ENCODE measurements at regions not wholly inside any gene's neighbourhood (a gene's known extent, or its start where the extent isn't known, plus 50 kb on each side); places are given as distances from the start of the nearest gene placed in this dataset.

DNA sequence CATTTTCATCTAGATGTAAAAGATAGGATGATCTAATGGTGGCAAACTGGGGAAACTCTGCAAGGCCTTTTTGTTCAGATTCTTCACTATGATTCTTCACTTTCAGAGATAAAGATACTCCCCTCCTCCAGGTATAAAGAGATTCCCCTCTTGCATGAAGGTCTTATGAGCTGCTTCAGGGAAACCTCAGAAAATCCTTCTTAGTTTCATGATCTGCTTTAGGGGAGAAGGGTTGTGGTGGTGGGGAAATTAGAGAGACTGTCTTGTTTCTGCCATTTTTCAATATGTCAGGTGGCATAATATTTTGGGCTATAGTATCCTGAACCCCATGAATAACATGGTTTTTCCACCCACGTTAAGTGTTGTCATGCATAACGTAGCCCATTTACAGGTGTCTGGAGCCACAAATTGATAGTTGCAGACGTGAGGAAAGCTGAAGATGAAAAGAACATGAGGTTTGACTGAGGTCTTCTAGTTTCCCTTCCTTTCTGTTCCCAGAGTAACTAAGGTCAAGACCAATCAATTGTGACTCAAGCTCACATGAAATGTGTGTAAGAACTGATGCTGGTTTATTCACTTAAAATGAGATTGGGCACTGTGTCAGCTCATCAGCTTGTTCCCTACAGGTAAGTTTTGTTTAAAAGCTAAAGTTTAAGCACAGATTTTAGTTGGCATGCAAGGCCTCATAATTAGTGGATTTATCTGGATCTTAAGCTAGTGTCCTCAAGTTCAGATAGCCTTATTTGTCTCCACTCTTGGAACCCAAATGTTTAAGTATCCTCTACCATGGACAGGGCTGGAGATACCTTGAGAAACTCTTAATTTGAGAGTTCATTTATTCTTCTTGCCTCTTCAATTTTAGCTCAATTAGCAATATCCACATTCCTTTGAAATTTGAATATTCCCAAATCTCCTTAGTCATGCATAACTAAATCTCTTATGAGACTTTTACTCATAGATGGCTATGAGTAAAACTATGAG is 304.5 kb upstream of the FANCL start:
- ATAC-seq (no peak), DNase-seq (no peak)
- Histone ChIP-seq H3K27ac (no peak overlapping the region), H3K4me3 (no peak overlapping the region), H3K36me3 (ENCODE audit: insufficient read depth in 1 of 2, low read depth in 1 of 2) (no peaks in the 10 kb centered on the region), H3K4me1 (no peaks in the 10 kb centered on the region), H3K9me3 (no peaks in the 10 kb centered on the region), H3K27me3 (ENCODE audit: insufficient read depth in 3 of 3, low read length in 2 of 3) (no peaks in the 10 kb centered on the region)
- TF ChIP-seq CTCF (IDR thresholded peaks at IDR 0.05) = no peak
- 73 to 79% (median 78%) methylated on average over 3 of the region's 3 CpGs for WGBS, 3 donors
- intact Hi-C loops (cut with DNase I) = no loop called here

DNA sequence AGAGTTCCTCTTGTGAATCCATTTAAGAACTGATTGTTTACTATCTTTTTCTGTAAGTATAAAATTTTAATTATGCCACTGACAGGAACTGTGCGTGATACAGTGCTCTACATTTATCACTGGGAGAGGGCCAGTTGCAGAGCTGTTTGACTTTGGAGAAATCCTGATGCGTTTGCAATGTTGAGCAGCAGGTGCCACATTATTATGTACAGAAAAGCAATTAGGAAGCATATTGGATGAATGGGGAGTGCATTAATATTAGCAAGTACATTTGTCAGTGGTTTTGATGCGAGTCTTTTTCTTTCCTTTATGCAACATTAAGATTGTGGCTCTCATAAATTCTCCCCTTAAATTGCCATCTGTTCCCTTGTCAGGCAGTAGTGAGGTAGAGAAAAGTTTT is 302.3 kb upstream of the FANCL start:
- WGBS, 3 donors = 46 to 59% (median 52%) methylated on average over 3 of the region's 3 CpGs
- H3K4me1 ChIP-seq = no peaks in the 10 kb centered on the region
- H3K36me3 ChIP-seq (ENCODE audit: insufficient read depth in 1 of 2, low read depth in 1 of 2) = no peaks in the 10 kb centered on the region
- no peak for ATAC-seq
- no peak overlapping the region for H3K27ac ChIP-seq
- H3K4me3 ChIP-seq = no peak overlapping the region
- H3K9me3 ChIP-seq = no peaks in the 10 kb centered on the region
- no peaks in the 10 kb centered on the region for H3K27me3 ChIP-seq (ENCODE audit: insufficient read depth in 3 of 3, low read length in 2 of 3)
- intact Hi-C loops (cut with DNase I) = no loop called here
- no peak for TF ChIP-seq CTCF (IDR thresholded peaks at IDR 0.05)
- no peak for DNase-seq

- Histone ChIP-seq H3K27ac (no peak overlapping the region), H3K4me3 (no peak overlapping the region), H3K4me1 (no peaks in the 10 kb centered on the region), H3K36me3 (ENCODE audit: insufficient read depth in 1 of 2, low read depth in 1 of 2) (no peaks in the 10 kb centered on the region), H3K9me3 (no peaks in the 10 kb centered on the region), H3K27me3 (ENCODE audit: insufficient read depth in 3 of 3, low read length in 2 of 3) (no peaks in the 10 kb centered on the region)
- TF ChIP-seq CTCF (IDR thresholded peaks at IDR 0.05) = no peak
- no peak for DNase-seq
- intact Hi-C loops (cut with DNase I) = no loop called here
- ATAC-seq = no peak
- WGBS, 3 donors = 43 to 59% (median 50%) methylated on average over 7 of the region's 7 CpGs
These were observed 300.4 kb upstream of the FANCL start for GRCh38 chr2:58541511-58541910.

- TF ChIP-seq CTCF (IDR thresholded peaks at IDR 0.05) = no peak
- WGBS, 3 donors = 20 to 36% (median 32%) methylated on average over 4 of the region's 4 CpGs
- no peak for DNase-seq
- Histone ChIP-seq H3K4me3 (no peak overlapping the region), H3K4me1 (no peaks in the 10 kb centered on the region), H3K27me3 (ENCODE audit: insufficient read depth in 3 of 3, low read length in 2 of 3) (no peaks in the 10 kb centered on the region), H3K36me3 (ENCODE audit: insufficient read depth in 1 of 2, low read depth in 1 of 2) (no peaks in the 10 kb centered on the region), H3K27ac (no peak overlapping the region), H3K9me3 (no peaks in the 10 kb centered on the region)
- intact Hi-C loops (cut with DNase I) = no loop called here
- no peak for ATAC-seq
These were observed 299.6 kb upstream of the FANCL start for GRCh38 chr2:58540681-58541080.
